DOHH2 (cell line): ENCODE measurements at regions not wholly inside any gene's neighbourhood (a gene's known extent, or its start where the extent isn't known, plus 50 kb on each side); places are given as distances from the start of the nearest gene placed in this dataset.

Experiments
- CTCF ChIP-seq: fragments of 200-600 bp; sonication (generic); IDR thresholded peaks from one replicate; pipeline ENCODE4 v1.5.1; 2014; ENCODE audit warnings: antibody characterized with exemption, mild to moderate bottlenecking, low read depth, low read length; ENCODE audit not compliant: poor library complexity, severe bottlenecking
- EZH2phosphoT487 ChIP-seq: fragments of 200-600 bp; sonication (generic); IDR thresholded peaks from 2 replicates; pipeline ENCODE4 v1.6.1; 2017; ENCODE audit warnings: borderline replicate concordance, mild to moderate bottlenecking, antibody characterized with exemption, low read length, moderate library complexity, mixed read lengths

- no peak for TF ChIP-seq CTCF
- TF ChIP-seq EZH2phosphoT487: no peak
Observed at GRCh38 chr18:27688581-27688980, 488.3 kb downstream of the CDH2 start.
